PC-3 (cell line): ENCODE measurements at regions not wholly inside any gene's neighbourhood (a gene's known extent, or its start where the extent isn't known, plus 50 kb on each side); places are given as distances from the start of the nearest gene placed in this dataset.
A peak's percentile ranks its signal among the peaks of the same experiment; 100 is the strongest.

Experiments
- ATAC-seq: fragments of 200-7000 bp; cut with Tn5 transposase; 2 replicates; pipeline ENCODE4 v1.9.1; 2020; ENCODE audit warnings: mild to moderate bottlenecking, moderate library complexity
- BruUV-seq: library from RNA; stranded (reverse); fragments of 400-500 nt; replicated peaks from 2 replicates; lab custom pipeline; 2021; lab: Mats Ljungman, UMichigan
- CTCF ChIA-PET: fragments of 300-600 bp; sonication (Branson Sonifier 250); formaldehyde crosslinking; loops from one replicate; lab custom pipeline; 2022; ENCODE audit warnings: antibody characterized with exemption; lab: Charles Lee
- POLR2A ChIA-PET: fragments of 300-600 bp; sonication (Branson Sonifier 250); formaldehyde crosslinking; loops from one replicate; lab custom pipeline; 2022; ENCODE audit warnings: antibody characterized with exemption; ENCODE audit not compliant: unreplicated experiment; lab: Charles Lee
- DNase-seq: peaks from one replicate; pipeline ENCODE4 v3.0.0-alpha.2; 2015
- H2AFZ ChIP-seq: fragments of 300-600 bp; sonication (generic); 2 replicates; pipeline ENCODE4 v1.6.0; 2016; ENCODE audit warnings: antibody characterized with exemption, low read length
- H3F3A ChIP-seq: fragments of 300-600 bp; sonication (generic); one replicate; pipeline ENCODE4 v1.6.0; 2017; ENCODE audit warnings: antibody characterized with exemption, low read length, control low read depth, mild to moderate bottlenecking; ENCODE audit not compliant: unreplicated experiment
- H3K27ac ChIP-seq: fragments of 300-600 bp; sonication (generic); 2 replicates; pipeline ENCODE4 v1.5.1; 2016; ENCODE audit warnings: mild to moderate bottlenecking, low read length
- H3K27me3 ChIP-seq: fragments of 300-600 bp; sonication (generic); 2 replicates; pipeline ENCODE4 v1.6.1; 2016; ENCODE audit warnings: low read length, mixed read lengths
- H3K36me3 ChIP-seq: fragments of 300-600 bp; sonication (generic); 2 replicates; pipeline ENCODE4 v1.6.1; 2016; ENCODE audit warnings: low read depth, mixed run types, low read length, mixed read lengths
- H3K4me1 ChIP-seq: fragments of 300-600 bp; sonication (generic); 2 replicates; pipeline ENCODE4 v1.5.1; 2016; ENCODE audit warnings: low read length; ENCODE audit not compliant: insufficient read depth
- H3K4me2 ChIP-seq: fragments of 300-600 bp; sonication (generic); 2 replicates; pipeline ENCODE4 v1.6.0; 2016; ENCODE audit warnings: low read length
- H3K4me3 ChIP-seq: fragments of 300-600 bp; sonication (generic); 2 replicates; pipeline ENCODE4 v1.5.1; 2016; ENCODE audit warnings: mild to moderate bottlenecking, low read length, mixed read lengths
- H3K79me2 ChIP-seq: fragments of 300-600 bp; sonication (generic); 2 replicates; pipeline ENCODE4 v1.6.1; 2017; ENCODE audit warnings: low read length, mixed read lengths
- H3K9ac ChIP-seq: fragments of 300-600 bp; sonication (generic); 2 replicates; pipeline ENCODE4 v1.6.0; 2016; ENCODE audit warnings: mild to moderate bottlenecking, low read length
- H3K9me2 ChIP-seq: fragments of 300-600 bp; sonication (generic); replicated peaks from 2 replicates; pipeline ENCODE4 v1.6.1; 2016; ENCODE audit warnings: mixed run types, low read length, mixed read lengths
- H3K9me3 ChIP-seq: fragments of 300-600 bp; sonication (generic); 2 replicates; pipeline ENCODE4 v1.6.1; 2016; ENCODE audit warnings: low read length, mixed read lengths
- H4K20me1 ChIP-seq: fragments of 300-600 bp; sonication (generic); 2 replicates; pipeline ENCODE4 v1.6.1; 2016; ENCODE audit warnings: low read length, mixed read lengths
- EZH2 ChIP-seq: fragments of 300-600 bp; sonication (generic); IDR thresholded peaks from one replicate; pipeline ENCODE4 v1.6.1; 2017; ENCODE audit warnings: antibody characterized with exemption, mild to moderate bottlenecking, low read length; ENCODE audit not compliant: unreplicated experiment
- EZH2phosphoT487 ChIP-seq: fragments of 300-600 bp; sonication (generic); IDR thresholded peaks from 2 replicates; pipeline ENCODE4 v1.6.1; 2018; ENCODE audit warnings: mild to moderate bottlenecking, antibody characterized with exemption, low read length, borderline replicate concordance
- intact Hi-C: fragments of 100-400 bp; cut with micrococcal nuclease; formaldehyde crosslinking; loops from 2 replicates; pipeline ENCODE4 v1.9.0; 2023
- TF ChIP-seq, protein P1 (sequence below): fragments of 300-600 bp; sonication (generic); conservative IDR thresholded peaks from 2 replicates; pipeline ENCODE4 v1.5.1; 2017; ENCODE audit warnings: antibody characterized with exemption, low read depth, mild to moderate bottlenecking, low read length

DNA sequence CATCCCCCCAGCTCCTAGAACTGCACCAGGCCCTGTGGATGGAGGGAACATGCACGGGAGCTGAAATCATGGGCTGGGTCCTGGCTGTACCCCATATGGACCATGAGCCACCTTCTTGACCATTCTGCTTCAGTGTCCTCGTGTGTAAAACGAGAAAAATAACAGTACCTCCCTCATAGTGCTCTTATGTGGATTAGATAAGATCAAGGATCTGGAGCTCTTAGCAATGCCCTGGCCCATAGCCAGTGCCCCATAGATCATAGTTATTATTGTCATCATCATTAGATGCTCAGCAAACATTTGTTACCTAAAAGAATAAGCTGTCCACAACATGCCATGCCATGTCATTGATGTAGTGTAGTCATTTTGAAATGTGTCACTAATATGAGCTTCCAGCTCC is 71.3 kb downstream of the SYNE3 start:
- intact Hi-C loops: no loop called here
- Histone ChIP-seq H3K27ac (no peak overlapping the region), H3K36me3 (no peaks in the 10 kb centered on the region), H3K4me1 (no peaks in the 10 kb centered on the region), H2AFZ (no peak overlapping the region), H3K4me2 (no peak overlapping the region), H3K4me3 (no peak overlapping the region), H3K9me2 (no peaks in the 10 kb centered on the region), H4K20me1 (no peaks in the 10 kb centered on the region), H3F3A (no peaks in the 10 kb centered on the region), H3K9me3 (no peaks in the 10 kb centered on the region), H3K79me2 (no peaks in the 10 kb centered on the region), H3K9ac (no peak overlapping the region), H3K27me3 (no peaks in the 10 kb centered on the region)
- POLR2A ChIA-PET: no interaction called here
- no TSS peak for BruUV-seq
- peak; percentile 15 for DNase-seq
- ATAC-seq: no peak
- CTCF ChIA-PET: interaction anchor here (0.6 kb wide), 2 partner anchors 72 to 92 kb away, joined by 3 read pairs; no protein-coding TSS in a partner anchor
- TF ChIP-seq, protein P1, sequence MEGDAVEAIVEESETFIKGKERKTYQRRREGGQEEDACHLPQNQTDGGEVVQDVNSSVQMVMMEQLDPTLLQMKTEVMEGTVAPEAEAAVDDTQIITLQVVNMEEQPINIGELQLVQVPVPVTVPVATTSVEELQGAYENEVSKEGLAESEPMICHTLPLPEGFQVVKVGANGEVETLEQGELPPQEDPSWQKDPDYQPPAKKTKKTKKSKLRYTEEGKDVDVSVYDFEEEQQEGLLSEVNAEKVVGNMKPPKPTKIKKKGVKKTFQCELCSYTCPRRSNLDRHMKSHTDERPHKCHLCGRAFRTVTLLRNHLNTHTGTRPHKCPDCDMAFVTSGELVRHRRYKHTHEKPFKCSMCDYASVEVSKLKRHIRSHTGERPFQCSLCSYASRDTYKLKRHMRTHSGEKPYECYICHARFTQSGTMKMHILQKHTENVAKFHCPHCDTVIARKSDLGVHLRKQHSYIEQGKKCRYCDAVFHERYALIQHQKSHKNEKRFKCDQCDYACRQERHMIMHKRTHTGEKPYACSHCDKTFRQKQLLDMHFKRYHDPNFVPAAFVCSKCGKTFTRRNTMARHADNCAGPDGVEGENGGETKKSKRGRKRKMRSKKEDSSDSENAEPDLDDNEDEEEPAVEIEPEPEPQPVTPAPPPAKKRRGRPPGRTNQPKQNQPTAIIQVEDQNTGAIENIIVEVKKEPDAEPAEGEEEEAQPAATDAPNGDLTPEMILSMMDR: no peak
- TF ChIP-seq EZH2phosphoT487 (no peak), EZH2 (no peak)

DNA sequence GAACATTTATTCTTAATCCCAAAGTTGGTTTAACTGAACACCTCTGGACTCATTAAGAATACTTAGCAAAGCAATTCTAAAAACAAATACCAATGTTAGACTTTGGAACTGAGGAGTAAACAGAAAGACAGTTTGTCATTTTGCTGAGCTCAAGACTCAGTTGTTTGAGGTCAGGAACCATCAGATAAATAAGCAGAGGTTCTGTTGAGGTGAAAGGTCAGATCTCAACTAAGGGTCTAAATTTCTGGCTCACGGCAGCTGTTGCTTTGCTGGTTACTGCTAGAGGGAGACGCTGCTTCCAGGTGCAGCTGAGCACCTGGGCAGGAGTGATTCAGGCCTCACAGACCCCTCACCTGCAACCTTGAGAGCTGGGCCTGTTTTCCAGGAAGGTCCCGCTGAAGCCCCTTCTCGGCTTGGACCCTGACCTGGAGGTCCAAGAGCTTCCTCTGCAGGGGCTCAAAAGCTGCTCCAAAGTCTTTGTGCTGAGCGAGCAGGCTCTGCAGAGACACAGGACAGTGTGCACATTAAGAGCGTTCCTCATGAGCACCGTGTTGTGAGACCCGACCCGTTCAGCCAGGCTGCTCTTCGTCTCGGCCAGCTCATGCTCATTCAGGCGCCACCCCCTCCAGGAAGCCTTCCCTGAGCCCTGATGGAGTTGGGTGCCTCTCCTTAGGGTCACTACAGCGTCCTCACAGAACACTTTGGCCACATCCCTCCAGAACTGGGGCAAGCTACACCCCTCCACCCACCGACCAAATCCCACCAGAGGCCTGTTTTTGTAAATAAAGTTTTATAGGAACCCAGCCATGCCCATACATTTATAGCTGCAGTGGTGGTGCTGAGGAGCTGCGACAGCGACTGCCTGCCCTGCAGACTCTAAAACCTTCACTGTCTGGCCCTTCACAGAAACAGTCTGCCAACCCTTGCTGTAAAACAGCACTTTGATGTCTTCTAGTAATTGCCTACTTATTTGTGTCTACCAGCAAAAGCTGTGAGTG is 72.0 kb downstream of the SYNE3 start:
- no peaks in the 10 kb centered on the region for H3K27me3 ChIP-seq
- no TSS peak for BruUV-seq
- DNase-seq: no peak
- no peaks in the 10 kb centered on the region for H3K79me2 ChIP-seq
- intact Hi-C loops: no loop called here
- no peak overlapping the region for H3K27ac ChIP-seq
- no peak overlapping the region for H3K9ac ChIP-seq
- ChIA-PET POLR2A (no interaction called here), CTCF (no interaction called here)
- H3F3A ChIP-seq: no peaks in the 10 kb centered on the region
- TF ChIP-seq, protein P1: no peak
- no peak for TF ChIP-seq EZH2
- TF ChIP-seq EZH2phosphoT487: no peak
- H4K20me1 ChIP-seq: no peaks in the 10 kb centered on the region
- no peaks in the 10 kb centered on the region for H3K4me1 ChIP-seq
- H2AFZ ChIP-seq: no peak overlapping the region
- no peak for ATAC-seq
- H3K36me3 ChIP-seq: no peaks in the 10 kb centered on the region
- no peak overlapping the region for H3K4me3 ChIP-seq
- no peak overlapping the region for H3K4me2 ChIP-seq
- no peaks in the 10 kb centered on the region for H3K9me2 ChIP-seq
- H3K9me3 ChIP-seq: no peaks in the 10 kb centered on the region

DNA sequence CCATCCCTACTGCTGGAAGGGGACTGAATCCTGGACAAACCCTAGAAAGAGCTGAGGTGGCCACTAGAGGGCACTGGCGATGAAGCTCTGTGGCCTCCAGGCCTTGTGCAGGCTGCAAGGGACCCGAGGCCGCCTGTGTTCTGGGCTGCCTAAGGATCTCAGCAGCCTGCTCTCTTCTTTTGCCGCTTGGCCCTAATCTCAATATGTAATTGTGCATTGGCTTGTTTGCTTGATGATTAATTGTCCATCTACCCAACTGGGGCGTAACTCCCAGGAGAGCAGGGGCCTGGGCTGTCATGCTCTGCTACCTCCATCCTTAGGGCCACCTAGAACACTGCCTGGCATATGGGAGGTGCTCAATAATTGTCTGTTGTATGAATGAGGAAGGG is 73.8 kb downstream of the SYNE3 start:
- CTCF ChIA-PET: interaction anchor here (0.6 to 1.2 kb wide), 13 partner anchors 10 to 115 kb away, joined by 3 to 11 read pairs (median 3); partner anchors contain the start of gene GLRX5
- H3K4me2 ChIP-seq: no peak overlapping the region

More for the DNA sequence above, 73.8 kb downstream of the SYNE3 start:
- H3K79me2 ChIP-seq: no peaks in the 10 kb centered on the region
- no peaks in the 10 kb centered on the region for H3F3A ChIP-seq
- intact Hi-C loops: loop anchor here (1.0 kb wide), 2 partner anchors 35 to 85 kb away; no protein-coding TSS in a partner anchor
- H3K9ac ChIP-seq: no peak overlapping the region
- no peaks in the 10 kb centered on the region for H3K4me1 ChIP-seq
- no peak overlapping the region for H2AFZ ChIP-seq
- DNase-seq: peak; percentile 81
- H3K36me3 ChIP-seq: no peaks in the 10 kb centered on the region
- ATAC-seq: peak; percentile 99
- POLR2A ChIA-PET: no interaction called here
- no peaks in the 10 kb centered on the region for H3K9me2 ChIP-seq
- no peaks in the 10 kb centered on the region for H3K27me3 ChIP-seq
- H3K27ac ChIP-seq: no peak overlapping the region
- H4K20me1 ChIP-seq: no peaks in the 10 kb centered on the region
- H3K4me3 ChIP-seq: no peak overlapping the region
- TF ChIP-seq, protein P1: peak; percentile 90
- TF ChIP-seq EZH2: no peak
- no peaks in the 10 kb centered on the region for H3K9me3 ChIP-seq
- no TSS peak for BruUV-seq
